EL (cell line): ENCODE measurements at regions not wholly inside any gene's neighbourhood (a gene's known extent, or its start where the extent isn't known, plus 50 kb on each side); places are given as distances from the start of the nearest gene placed in this dataset.
A peak's percentile ranks its signal among the peaks of the same experiment; 100 is the strongest.
"Not testable (repeated sequence)": the region's sequence is repeated elsewhere in the genome, so short reads cannot be mapped to it uniquely, and the experiment has no call there.

Source experiments
- DNase-seq: peaks from one replicate; pipeline ENCODE4 v3.0.0-alpha.2; 2016

GRCh38 chr10:127610816-127611215 lies 61.7 kb downstream of the NPS start:
- no peak for DNase-seq

- DNase-seq = no peak
These were observed 65.4 kb downstream of the NPS start for GRCh38 chr10:127614484-127615017.

DNA sequence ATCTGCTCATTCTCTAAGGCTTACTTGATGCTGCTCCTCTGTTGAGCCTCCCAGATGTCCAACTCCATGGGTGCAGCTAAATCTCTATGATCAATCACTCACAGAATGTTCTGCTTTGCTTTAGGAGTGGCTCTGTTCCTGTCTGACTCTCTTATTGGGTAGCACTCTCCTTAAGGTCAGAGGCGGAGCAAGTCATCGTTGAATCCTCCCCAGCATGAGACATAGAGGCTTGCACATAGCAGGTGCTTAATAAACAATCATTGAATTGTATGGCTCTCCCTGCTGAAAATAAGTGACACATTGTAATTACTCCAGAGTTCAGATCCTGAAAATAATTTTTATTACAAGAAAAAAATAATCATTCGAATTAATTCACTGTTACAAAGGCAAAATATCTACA lies 69.7 kb downstream of the NPS start:
- DNase-seq = no peak

- DNase-seq = no peak
These were observed 70.6 kb downstream of the NPS start for GRCh38 chr10:127619546-127620325.

DNA sequence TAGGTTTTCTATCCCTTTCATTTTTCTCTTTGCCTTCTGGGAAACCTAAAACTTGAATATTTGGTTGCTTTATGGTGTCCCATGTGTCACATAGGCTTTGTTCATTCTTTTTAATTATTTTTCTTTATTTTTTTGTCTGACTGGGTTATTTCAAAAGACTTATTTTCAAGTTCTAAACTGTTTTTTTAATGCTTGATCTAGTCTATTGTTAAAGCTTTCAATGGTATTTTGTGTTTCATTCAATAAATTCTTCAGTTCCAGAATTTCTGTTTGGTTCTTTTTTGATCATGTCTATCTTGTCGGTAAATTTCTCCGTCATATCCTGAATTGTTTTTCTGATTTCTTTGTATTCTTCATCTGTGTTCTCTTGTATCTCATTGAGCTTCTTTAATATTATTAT lies 86.8 kb downstream of the NPS start:
- no peak for DNase-seq

DNA sequence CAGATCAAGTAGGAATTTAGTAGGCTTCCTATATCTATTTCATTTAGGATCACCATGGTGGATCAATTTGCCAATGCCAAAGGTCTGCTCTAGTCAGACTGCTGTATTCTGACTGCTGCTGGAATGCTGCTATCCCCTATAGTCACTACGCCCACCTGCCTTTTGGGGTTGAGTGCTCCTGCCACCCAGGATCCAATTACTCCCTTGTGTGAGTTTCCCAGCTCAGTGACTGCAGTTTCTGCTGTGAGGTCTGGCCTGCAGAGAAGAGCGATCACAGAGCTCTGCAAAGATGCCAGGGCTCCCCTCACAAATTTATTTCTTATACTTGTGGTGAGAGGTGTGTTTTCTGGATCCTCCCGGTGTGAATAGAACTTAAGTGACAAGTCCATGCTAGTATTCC lies 88.1 kb upstream of the FOXI2 start:
- DNase-seq = no peak

GRCh38 chr10:127649642-127650041 lies 87.3 kb upstream of the FOXI2 start:
- peak; percentile 4 for DNase-seq

DNA sequence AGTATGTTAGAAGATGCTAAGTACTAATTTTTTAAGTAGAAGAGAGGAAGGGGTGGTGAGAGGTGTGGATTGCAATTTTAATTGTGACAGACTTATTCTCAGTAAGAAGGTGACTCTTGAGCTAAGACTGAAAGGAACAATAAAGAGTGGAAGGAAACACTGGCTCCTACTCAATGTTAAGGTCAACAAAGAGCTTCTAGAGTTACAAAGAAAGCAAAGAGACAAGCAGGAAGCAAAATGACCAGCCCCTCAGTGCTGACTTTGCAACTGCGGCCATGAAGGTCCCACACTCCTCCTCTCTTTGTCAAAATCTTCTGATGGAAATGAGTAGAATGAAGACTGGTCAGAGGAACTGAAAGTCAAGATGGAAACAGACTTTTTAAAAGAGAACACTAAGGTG lies 79.9 kb upstream of the FOXI2 start:
- DNase-seq = no peak

DNA sequence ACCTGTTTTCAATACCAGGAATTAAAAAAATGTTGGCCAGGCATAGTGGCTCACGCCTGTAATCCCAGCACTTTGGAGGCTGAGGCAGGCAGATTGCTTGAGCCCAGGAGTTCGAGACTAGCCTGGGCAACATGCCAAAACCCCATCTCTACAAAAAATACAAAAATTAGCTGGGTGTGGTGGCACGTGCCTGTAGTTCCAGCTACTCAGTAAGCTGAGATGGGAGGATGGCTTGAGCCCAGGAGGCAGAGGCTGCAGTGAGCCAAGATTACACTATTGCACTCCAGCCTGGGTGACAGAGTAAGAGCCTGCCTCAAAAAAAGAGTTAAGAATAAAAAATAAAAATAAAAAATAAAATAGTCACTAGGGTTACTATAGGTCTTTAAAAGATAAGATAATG lies 60.6 kb upstream of the FOXI2 start:
- not testable (repeated sequence) for DNase-seq

DNA sequence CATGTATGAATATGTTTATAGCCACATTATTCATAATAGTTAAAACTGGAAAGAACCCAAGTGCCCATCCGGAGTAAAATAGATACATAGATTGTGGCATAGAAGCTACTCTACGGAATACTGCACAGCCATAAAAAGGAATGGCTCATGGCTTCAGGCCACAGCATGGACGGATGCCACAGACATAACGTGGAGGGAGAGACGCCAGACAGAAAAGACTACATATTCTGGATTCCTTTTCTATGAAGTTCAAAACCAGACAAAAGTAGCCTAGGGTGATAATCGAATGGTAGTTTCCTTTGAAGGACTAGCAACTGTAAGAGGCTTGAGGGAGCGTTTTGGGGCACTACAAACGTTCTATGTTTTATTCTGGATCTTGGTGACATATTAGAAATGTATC lies 58.9 kb upstream of the FOXI2 start:
- DNase-seq = no peak

GRCh38 chr10:127679642-127680255 lies 57.2 kb upstream of the FOXI2 start:
- no peak for DNase-seq
